Liver (tissue), 3 donors: ENCODE measurements at regions not wholly inside any gene's neighbourhood (a gene's known extent, or its start where the extent isn't known, plus 50 kb on each side); places are given as distances from the start of the nearest gene placed in this dataset.

ENCODE experiments used
- FOXA1 ChIP-seq: IDR thresholded peaks from 2 replicates; pipeline ENCODE4 v1.6.1; 2016; ENCODE audit warnings: antibody characterized with exemption
- FOXA2 ChIP-seq: IDR thresholded peaks from 2 replicates; pipeline ENCODE4 v1.6.1; 2016; ENCODE audit warnings: antibody characterized with exemption
- GABPA ChIP-seq, 2 donors: IDR thresholded peaks in 1 of 2; conservative IDR thresholded peaks in 1 of 2; 2 replicates each; pipeline ENCODE4 v1.6.1; 2016; ENCODE audit warnings: antibody characterized with exemption in 2 of 2, mild to moderate bottlenecking in 1 of 2, moderate library complexity in 1 of 2
- HNF4A ChIP-seq, 2 donors: conservative IDR thresholded peaks; 2 replicates each; pipeline ENCODE4 v1.6.1; 2016; ENCODE audit warnings: antibody characterized with exemption in 2 of 2, mild to moderate bottlenecking in 2 of 2
- JUND ChIP-seq, 2 donors: IDR thresholded peaks; 2 replicates each; pipeline ENCODE4 v1.6.1; 2016; ENCODE audit warnings: antibody characterized with exemption in 2 of 2
- RAD21 ChIP-seq, 2 donors: IDR thresholded peaks; 2 replicates each; pipeline ENCODE4 v1.6.1; 2016; ENCODE audit warnings: antibody characterized with exemption in 2 of 2, mild to moderate bottlenecking in 2 of 2
- RXRA ChIP-seq, 2 donors: IDR thresholded peaks; 2 replicates each; pipeline ENCODE4 v1.6.1; 2017 to 2018; ENCODE audit warnings: antibody characterized with exemption in 2 of 2, mild to moderate bottlenecking in 1 of 2
- TAF1 ChIP-seq: conservative IDR thresholded peaks from 2 replicates; pipeline ENCODE4 v1.6.1; 2016; ENCODE audit warnings: antibody characterized with exemption, mild to moderate bottlenecking
- YY1 ChIP-seq: IDR thresholded peaks from 2 replicates; pipeline ENCODE4 v1.6.1; 2016; ENCODE audit warnings: antibody characterized with exemption, mild to moderate bottlenecking
- TF ChIP-seq, protein P1 (sequence below): fragments of 150-350 bp; IDR thresholded peaks from 2 replicates; pipeline ENCODE4 v1.5.1; 2017; ENCODE audit warnings: improper control_type of control experiment, low read depth, low read length; ENCODE audit not compliant: missing input control
- TF ChIP-seq, protein P2 (sequence below): IDR thresholded peaks from 2 replicates; pipeline ENCODE4 v1.6.1; 2016; ENCODE audit warnings: antibody characterized with exemption
- TF ChIP-seq, protein P3 (sequence below): IDR thresholded peaks from 2 replicates; pipeline ENCODE4 v1.6.1; 2016; ENCODE audit warnings: antibody characterized with exemption, mild to moderate bottlenecking
- TF ChIP-seq, protein P4 (sequence below): IDR thresholded peaks from 2 replicates; pipeline ENCODE4 v1.6.1; 2016; ENCODE audit warnings: antibody characterized with exemption
- TF ChIP-seq, protein P5 (sequence below): IDR thresholded peaks from 2 replicates; pipeline ENCODE4 v1.6.1; 2016; ENCODE audit warnings: antibody characterized with exemption
- donor health status: healthy.
- donor health status: healthy.

DNA sequence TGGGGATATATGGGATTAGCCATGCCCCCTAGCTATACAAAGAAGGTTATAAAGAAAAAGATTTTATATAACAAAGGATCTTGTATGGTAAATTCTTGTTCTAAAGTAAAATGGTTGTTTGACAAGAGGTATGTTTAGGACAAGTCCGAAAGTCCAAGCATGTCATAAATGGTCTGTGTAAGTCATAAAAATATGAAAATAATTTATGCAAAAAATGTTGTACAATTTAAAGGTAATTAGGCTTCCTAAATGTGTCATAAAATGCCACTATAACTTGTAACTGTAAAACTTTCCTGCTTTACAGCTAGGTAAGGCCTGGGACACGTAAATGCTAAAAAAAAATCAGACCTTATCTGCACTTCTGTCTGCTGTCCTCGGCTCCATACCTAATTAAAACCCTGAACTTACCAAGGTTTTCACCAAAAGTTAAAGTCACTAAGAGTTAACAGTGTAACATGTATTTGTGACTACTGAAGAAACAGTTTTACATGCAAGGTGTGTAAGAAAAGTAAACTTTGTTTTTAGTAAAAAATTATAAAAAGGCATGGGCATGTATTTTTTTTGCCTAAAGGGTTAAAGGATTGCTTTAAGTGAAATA lies 110.0 kb upstream of the RESF1 start:
- TF ChIP-seq, protein P1, sequence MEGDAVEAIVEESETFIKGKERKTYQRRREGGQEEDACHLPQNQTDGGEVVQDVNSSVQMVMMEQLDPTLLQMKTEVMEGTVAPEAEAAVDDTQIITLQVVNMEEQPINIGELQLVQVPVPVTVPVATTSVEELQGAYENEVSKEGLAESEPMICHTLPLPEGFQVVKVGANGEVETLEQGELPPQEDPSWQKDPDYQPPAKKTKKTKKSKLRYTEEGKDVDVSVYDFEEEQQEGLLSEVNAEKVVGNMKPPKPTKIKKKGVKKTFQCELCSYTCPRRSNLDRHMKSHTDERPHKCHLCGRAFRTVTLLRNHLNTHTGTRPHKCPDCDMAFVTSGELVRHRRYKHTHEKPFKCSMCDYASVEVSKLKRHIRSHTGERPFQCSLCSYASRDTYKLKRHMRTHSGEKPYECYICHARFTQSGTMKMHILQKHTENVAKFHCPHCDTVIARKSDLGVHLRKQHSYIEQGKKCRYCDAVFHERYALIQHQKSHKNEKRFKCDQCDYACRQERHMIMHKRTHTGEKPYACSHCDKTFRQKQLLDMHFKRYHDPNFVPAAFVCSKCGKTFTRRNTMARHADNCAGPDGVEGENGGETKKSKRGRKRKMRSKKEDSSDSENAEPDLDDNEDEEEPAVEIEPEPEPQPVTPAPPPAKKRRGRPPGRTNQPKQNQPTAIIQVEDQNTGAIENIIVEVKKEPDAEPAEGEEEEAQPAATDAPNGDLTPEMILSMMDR, result no peak
- no peak for TF ChIP-seq RXRA (IDR thresholded peaks at IDR 0.05)
- TF ChIP-seq, protein P2, sequence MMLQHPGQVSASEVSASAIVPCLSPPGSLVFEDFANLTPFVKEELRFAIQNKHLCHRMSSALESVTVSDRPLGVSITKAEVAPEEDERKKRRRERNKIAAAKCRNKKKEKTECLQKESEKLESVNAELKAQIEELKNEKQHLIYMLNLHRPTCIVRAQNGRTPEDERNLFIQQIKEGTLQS, result no peak
- TF ChIP-seq, protein P3, sequence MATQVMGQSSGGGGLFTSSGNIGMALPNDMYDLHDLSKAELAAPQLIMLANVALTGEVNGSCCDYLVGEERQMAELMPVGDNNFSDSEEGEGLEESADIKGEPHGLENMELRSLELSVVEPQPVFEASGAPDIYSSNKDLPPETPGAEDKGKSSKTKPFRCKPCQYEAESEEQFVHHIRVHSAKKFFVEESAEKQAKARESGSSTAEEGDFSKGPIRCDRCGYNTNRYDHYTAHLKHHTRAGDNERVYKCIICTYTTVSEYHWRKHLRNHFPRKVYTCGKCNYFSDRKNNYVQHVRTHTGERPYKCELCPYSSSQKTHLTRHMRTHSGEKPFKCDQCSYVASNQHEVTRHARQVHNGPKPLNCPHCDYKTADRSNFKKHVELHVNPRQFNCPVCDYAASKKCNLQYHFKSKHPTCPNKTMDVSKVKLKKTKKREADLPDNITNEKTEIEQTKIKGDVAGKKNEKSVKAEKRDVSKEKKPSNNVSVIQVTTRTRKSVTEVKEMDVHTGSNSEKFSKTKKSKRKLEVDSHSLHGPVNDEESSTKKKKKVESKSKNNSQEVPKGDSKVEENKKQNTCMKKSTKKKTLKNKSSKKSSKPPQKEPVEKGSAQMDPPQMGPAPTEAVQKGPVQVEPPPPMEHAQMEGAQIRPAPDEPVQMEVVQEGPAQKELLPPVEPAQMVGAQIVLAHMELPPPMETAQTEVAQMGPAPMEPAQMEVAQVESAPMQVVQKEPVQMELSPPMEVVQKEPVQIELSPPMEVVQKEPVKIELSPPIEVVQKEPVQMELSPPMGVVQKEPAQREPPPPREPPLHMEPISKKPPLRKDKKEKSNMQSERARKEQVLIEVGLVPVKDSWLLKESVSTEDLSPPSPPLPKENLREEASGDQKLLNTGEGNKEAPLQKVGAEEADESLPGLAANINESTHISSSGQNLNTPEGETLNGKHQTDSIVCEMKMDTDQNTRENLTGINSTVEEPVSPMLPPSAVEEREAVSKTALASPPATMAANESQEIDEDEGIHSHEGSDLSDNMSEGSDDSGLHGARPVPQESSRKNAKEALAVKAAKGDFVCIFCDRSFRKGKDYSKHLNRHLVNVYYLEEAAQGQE, result no peak
- TF ChIP-seq FOXA2, result no peak
- TF ChIP-seq, protein P4, sequence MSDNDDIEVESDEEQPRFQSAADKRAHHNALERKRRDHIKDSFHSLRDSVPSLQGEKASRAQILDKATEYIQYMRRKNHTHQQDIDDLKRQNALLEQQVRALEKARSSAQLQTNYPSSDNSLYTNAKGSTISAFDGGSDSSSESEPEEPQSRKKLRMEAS, result no peak
- no peak for TF ChIP-seq HNF4A (conservative IDR thresholded peaks at IDR 0.05)
- TF ChIP-seq FOXA1, result no peak
- TF ChIP-seq TAF1, result no peak
- TF ChIP-seq, protein P5, sequence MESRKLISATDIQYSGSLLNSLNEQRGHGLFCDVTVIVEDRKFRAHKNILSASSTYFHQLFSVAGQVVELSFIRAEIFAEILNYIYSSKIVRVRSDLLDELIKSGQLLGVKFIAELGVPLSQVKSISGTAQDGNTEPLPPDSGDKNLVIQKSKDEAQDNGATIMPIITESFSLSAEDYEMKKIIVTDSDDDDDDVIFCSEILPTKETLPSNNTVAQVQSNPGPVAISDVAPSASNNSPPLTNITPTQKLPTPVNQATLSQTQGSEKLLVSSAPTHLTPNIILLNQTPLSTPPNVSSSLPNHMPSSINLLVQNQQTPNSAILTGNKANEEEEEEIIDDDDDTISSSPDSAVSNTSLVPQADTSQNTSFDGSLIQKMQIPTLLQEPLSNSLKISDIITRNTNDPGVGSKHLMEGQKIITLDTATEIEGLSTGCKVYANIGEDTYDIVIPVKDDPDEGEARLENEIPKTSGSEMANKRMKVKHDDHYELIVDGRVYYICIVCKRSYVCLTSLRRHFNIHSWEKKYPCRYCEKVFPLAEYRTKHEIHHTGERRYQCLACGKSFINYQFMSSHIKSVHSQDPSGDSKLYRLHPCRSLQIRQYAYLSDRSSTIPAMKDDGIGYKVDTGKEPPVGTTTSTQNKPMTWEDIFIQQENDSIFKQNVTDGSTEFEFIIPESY, result no peak
- no peak for TF ChIP-seq YY1
- no peak for TF ChIP-seq RAD21 (IDR thresholded peaks at IDR 0.05)
- no peak for TF ChIP-seq GABPA (IDR thresholded peaks at IDR 0.05 in 1 of 2, conservative IDR thresholded peaks at IDR 0.05 in 1 of 2)
- no peak for TF ChIP-seq JUND (IDR thresholded peaks at IDR 0.05)
